A673 (cell line): ENCODE measurements at regions not wholly inside any gene's neighbourhood (a gene's known extent, or its start where the extent isn't known, plus 50 kb on each side); places are given as distances from the start of the nearest gene placed in this dataset.

Experiments
- BruUV-seq: library from RNA; stranded (reverse); fragments of 400-500 nt; replicated peaks from 2 replicates; lab custom pipeline; 2021; lab: Mats Ljungman, UMichigan
- CTCF ChIA-PET: fragments of 300-600 bp; sonication (Branson Sonifier 250); formaldehyde crosslinking; loops from one replicate; lab custom pipeline; 2022; ENCODE audit warnings: antibody characterized with exemption; lab: Charles Lee
- POLR2A ChIA-PET: fragments of 300-600 bp; sonication (Branson Sonifier 250); formaldehyde crosslinking; loops from one replicate; lab custom pipeline; 2022; ENCODE audit warnings: antibody characterized with exemption; ENCODE audit not compliant: low non-redundant PET; lab: Charles Lee
- DNase-seq: peaks from one replicate; pipeline ENCODE4 v3.0.0-alpha.2; 2015; ENCODE audit warnings: low spot score
- H3K27ac ChIP-seq: fragments of 200-600 bp; sonication (generic); 2 replicates; pipeline ENCODE4 v1.5.1; 2016; ENCODE audit warnings: mixed run types, low read depth, mild to moderate bottlenecking, mixed read lengths, antibody characterized with exemption, low read length; ENCODE audit not compliant: poor library complexity, severe bottlenecking
- H3K27me3 ChIP-seq: fragments of 200-600 bp; sonication (generic); replicated peaks from 2 replicates; pipeline ENCODE4 v1.6.1; 2017; ENCODE audit warnings: mixed run types, low read depth, mild to moderate bottlenecking, mixed read lengths, antibody characterized with exemption, low read length; ENCODE audit not compliant: insufficient read depth, poor library complexity
- H3K36me3 ChIP-seq: fragments of 200-600 bp; sonication (generic); 2 replicates; pipeline ENCODE4 v1.6.1; 2016; ENCODE audit warnings: mixed run types, mild to moderate bottlenecking, mixed read lengths, antibody characterized with exemption, low read length; ENCODE audit not compliant: insufficient read depth, poor library complexity, severe bottlenecking
- H3K4me1 ChIP-seq: fragments of 200-600 bp; sonication (generic); 2 replicates; pipeline ENCODE4 v1.6.1; 2017; ENCODE audit warnings: mixed run types, mild to moderate bottlenecking, mixed read lengths, antibody characterized with exemption, low read length; ENCODE audit not compliant: insufficient read depth, poor library complexity, severe bottlenecking
- H3K4me3 ChIP-seq: fragments of 200-600 bp; sonication (generic); 2 replicates; pipeline ENCODE4 v1.5.1; 2016; ENCODE audit warnings: low read depth, mixed run types, mild to moderate bottlenecking, mixed read lengths, low read length; ENCODE audit not compliant: poor library complexity, severe bottlenecking
- H3K9me3 ChIP-seq: fragments of 200-600 bp; sonication (generic); 2 replicates; pipeline ENCODE4 v1.6.1; 2016; ENCODE audit warnings: mixed run types, low read depth, mild to moderate bottlenecking, mixed read lengths, antibody characterized with exemption, low read length; ENCODE audit not compliant: poor library complexity, severe bottlenecking
- EZH2 ChIP-seq: fragments of 200-600 bp; sonication (generic); IDR thresholded peaks from 2 replicates; pipeline ENCODE4 v1.6.1; 2017; ENCODE audit warnings: borderline replicate concordance, low read depth, mild to moderate bottlenecking, mixed read lengths, antibody characterized with exemption, low read length; ENCODE audit not compliant: poor library complexity, severe bottlenecking
- intact Hi-C: fragments of 100-400 bp; cut with micrococcal nuclease; formaldehyde crosslinking; loops from one replicate; pipeline ENCODE4 v1.10.0; 2022; ENCODE audit not compliant: unreplicated experiment
- TF ChIP-seq, protein P1 (sequence below): fragments of 300-800, 200-600 bp; sonication (generic); conservative IDR thresholded peaks from 2 replicates; pipeline ENCODE4 v1.5.1; 2017; ENCODE audit warnings: low read depth, mild to moderate bottlenecking, antibody characterized with exemption, low read length, moderate library complexity, mixed read lengths

DNA sequence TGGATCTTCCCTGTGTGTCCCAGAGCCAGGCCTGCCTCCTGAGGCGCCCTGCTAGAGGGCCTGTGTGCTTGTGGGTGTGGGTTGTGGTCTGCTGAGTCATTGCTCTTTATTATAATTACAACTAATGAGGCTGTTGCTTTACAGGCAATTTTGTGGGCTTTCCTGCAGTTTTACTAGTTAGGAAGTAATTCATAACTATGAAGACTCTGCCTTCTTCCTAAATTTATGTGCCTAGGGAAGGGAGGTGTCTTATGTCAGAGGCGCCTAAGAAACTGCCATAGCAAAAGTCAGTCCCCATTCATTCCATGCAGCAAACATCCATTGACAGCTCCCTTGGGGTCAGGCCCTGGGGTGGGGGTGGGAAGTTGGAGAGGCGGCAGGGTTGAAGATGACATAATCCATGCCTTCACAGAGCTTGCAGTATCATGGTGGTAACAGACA lies 359.2 kb downstream of the IDS start:
- Histone ChIP-seq H3K4me1 (no peaks in the 10 kb centered on the region), H3K36me3 (no peaks in the 10 kb centered on the region), H3K27me3 (no peaks in the 10 kb centered on the region), H3K9me3 (no peaks in the 10 kb centered on the region), H3K4me3 (no peak overlapping the region), H3K27ac (no peak overlapping the region)
- DNase-seq: peak; percentile 55
- BruUV-seq: no TSS peak
- intact Hi-C loops: no loop called here
- no peak for TF ChIP-seq EZH2
- TF ChIP-seq, protein P1, sequence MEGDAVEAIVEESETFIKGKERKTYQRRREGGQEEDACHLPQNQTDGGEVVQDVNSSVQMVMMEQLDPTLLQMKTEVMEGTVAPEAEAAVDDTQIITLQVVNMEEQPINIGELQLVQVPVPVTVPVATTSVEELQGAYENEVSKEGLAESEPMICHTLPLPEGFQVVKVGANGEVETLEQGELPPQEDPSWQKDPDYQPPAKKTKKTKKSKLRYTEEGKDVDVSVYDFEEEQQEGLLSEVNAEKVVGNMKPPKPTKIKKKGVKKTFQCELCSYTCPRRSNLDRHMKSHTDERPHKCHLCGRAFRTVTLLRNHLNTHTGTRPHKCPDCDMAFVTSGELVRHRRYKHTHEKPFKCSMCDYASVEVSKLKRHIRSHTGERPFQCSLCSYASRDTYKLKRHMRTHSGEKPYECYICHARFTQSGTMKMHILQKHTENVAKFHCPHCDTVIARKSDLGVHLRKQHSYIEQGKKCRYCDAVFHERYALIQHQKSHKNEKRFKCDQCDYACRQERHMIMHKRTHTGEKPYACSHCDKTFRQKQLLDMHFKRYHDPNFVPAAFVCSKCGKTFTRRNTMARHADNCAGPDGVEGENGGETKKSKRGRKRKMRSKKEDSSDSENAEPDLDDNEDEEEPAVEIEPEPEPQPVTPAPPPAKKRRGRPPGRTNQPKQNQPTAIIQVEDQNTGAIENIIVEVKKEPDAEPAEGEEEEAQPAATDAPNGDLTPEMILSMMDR: no peak
- POLR2A ChIA-PET: no interaction called here
- CTCF ChIA-PET: no interaction called here

DNA sequence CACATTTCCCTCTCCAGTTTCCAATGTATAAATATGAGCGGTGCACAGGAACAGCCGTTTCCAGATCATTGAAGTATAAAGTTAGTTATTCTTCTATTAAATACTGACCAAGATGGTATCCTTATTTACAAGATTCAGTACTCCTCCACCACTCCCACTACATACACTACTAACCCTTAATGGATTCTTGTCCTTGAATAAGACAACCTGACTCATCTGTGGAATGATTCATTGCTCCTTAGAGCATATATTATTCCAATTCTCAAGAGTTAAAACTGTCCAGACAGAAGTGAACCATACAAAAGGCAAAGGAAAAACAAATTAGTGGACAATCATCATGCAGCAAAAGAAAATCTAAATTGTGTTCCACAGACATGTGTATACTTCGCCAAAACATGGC lies 373.3 kb downstream of the IDS start:
- DNase-seq: no peak
- Histone ChIP-seq H3K27me3 (no peaks in the 10 kb centered on the region), H3K36me3 (no peaks in the 10 kb centered on the region), H3K4me3 (no peak overlapping the region), H3K27ac (no peak overlapping the region), H3K9me3 (no peaks in the 10 kb centered on the region), H3K4me1 (no peaks in the 10 kb centered on the region)
- no TSS peak for BruUV-seq
- TF ChIP-seq, protein P1: no peak
- TF ChIP-seq EZH2: no peak
- CTCF ChIA-PET: no interaction called here
- POLR2A ChIA-PET: no interaction called here
- intact Hi-C loops: no loop called here

DNA sequence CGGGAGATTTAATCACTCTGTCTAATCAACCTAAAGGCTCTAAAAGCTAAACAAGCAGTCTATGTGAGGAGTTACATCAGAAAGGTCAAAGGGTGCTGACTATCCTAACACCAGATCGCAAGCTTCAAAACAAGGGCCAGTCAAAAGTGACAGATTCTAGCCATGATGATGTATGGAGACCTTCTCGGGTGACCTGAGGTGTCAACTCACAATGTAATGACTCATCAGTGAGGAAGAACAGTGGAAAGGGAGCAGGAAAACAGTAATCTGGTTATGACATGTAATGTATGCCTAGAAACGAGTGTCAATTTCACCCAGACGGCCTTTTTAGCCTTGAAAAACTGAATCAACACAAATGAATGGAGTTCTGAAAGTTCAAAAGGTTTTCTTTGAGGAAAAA lies 375.3 kb downstream of the IDS start:
- TF ChIP-seq EZH2: no peak
- TF ChIP-seq, protein P1: no peak
- Histone ChIP-seq H3K4me1 (no peaks in the 10 kb centered on the region), H3K36me3 (no peaks in the 10 kb centered on the region), H3K9me3 (no peaks in the 10 kb centered on the region), H3K27me3 (no peaks in the 10 kb centered on the region), H3K27ac (no peak overlapping the region), H3K4me3 (no peak overlapping the region)
- intact Hi-C loops: no loop called here
- BruUV-seq: no TSS peak
- CTCF ChIA-PET: no interaction called here
- DNase-seq: no peak
- POLR2A ChIA-PET: no interaction called here
